NCI-H524 (cell line): ENCODE measurements at regions not wholly inside any gene's neighbourhood (a gene's known extent, or its start where the extent isn't known, plus 50 kb on each side); places are given as distances from the start of the nearest gene placed in this dataset.
A peak's percentile ranks its signal among the peaks of the same experiment; 100 is the strongest.

Experiments
- DNase-seq, 2 experiments: peaks; one replicate each; lab custom pipeline; 2025; lab: John Stamatoyannopoulos, UW

DNA sequence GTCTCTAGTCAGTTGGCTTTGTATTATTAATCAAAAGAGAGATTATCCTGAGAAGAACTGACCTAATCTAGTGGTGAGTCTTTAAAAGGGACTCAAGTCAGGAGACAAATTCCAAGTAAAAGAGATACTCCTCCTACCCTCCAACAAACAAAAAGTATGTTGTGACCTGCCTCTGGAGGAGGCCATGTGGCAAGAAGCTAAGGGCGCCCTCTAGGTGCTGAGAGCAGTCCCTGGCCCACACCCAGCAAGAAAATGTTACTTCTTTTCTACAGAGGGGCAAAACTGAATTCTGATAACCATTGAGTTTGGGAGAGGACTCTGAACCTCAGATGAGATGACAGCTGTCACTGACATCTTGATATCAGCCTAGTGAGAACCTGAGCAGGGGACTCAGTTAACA, 953.6 kb upstream of the AGA start:
- no peak for DNase-seq

DNA sequence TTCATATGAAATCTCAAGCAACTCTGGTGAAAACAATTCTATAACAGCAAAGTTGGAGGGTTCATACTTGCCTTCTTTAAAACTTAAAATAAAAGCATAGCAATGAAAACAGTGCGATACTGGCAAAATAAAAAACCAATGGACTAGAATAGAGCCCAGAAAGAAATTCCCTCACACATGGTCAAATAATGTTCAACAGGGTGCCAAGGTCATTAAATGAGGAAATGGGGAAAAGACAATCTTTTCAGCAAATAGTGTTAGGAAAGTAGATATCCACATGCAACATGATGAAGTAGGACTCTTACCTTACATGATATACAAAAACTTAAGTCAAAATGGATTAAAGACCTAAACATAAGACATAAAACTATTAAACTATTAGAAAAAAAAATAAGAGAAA, 970.2 kb upstream of the AGA start:
- DNase-seq: no peak

DNA sequence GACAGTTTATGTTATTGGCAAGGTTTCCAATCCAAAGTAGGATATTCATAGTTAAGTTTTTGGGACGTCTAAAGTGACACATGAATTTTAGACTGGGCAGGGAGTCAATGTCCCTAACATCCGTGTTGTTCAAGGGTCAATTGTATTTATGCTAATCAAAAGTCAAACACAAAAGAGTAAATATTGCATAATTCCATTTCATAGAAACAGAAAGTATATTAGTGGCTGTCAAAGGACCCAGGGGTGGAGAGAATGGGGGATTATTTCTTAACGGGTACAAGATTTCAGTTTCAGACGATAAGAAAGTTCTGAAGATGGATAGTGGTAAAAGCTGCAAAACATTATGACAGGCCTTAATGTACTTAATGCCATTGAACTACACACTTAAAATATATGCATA, 971.8 kb upstream of the AGA start:
- no peak for DNase-seq

DNA sequence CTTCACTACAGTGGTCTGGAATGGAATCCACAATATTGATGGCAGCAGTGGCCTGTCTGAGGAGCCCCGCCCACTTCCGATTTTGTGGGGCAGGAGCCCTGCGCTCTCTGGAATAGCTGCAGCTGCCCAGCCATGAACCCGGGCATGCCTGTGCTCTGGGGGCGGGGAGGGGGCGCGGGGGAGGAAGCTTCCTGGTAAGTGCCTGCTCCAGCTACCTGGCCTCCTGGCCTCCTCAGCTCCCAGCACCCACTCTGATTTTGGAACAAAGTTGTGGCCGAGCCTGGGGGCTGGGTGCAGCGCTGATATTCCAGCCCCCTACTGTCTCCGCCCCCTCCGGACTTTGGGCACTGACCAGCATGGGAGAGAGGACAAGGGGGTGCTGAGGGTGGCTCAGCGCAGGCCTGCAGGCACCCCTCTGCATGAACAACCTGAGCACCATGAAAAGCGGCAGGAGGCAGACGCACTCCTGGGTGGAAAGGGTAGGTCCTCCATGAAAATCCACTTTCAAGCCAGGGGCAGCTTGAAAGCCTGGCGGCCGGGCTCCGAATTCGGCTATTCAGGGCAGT, 972.7 kb upstream of the AGA start:
- DNase-seq: no peak

DNA sequence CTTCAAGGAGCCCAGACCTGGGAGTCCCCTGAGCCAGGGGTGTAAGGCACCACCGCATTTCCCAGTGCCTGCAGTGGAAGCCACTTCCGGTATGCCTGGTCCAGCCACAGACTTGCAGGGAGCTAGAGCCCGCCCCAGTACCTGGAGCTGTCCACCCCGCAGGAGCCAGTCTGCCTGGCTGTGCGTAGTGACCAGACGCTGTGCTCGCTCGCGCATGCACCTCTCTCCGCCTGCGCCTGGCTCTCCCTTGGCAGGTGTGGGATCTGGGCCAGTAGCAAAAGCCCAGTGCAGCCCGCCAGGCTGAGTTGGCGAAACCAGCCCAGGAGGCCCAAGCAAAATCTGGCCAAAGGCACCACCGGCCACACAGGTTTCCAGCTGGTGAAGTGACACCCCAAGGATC, 973.7 kb upstream of the AGA start:
- DNase-seq: no peak

DNA sequence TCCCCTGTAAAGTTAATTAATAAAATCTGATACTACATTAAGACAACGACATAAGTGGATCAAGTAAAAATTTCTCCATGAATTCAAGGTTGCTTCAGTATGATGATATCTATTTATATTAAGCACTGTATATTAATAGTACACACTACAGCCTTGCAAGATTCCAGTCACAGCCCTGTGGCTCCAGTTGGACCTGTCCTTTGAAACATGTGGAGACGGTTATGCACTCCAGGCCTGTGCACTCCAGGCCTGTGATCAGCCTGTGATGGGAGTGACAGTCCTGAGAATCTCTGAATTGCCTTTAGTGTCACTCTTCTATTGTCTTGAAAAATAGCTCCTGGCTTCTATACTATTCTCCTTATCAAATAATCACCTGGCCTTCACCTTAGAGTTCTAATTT, 981.1 kb upstream of the AGA start:
- no peak for DNase-seq

DNA sequence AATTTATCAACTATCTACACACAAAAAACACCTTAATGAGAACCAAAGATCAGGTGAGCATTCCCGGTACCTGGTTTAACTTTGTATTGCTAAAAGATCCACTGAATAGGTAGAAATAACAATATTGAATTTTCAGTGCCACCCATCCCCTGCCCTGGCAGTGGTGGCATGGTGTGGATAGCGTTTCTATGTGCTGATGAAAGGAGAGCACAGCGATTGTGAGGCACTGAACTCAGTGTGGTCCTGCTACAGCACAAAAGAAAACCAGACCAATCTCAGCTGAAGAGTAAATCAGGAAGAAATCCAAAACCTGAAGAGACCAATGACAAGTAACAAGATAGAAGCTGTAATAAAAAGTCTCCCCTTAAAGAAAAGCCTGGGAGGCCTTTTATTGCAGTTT, 984.6 kb upstream of the AGA start:
- no peak for DNase-seq

DNA sequence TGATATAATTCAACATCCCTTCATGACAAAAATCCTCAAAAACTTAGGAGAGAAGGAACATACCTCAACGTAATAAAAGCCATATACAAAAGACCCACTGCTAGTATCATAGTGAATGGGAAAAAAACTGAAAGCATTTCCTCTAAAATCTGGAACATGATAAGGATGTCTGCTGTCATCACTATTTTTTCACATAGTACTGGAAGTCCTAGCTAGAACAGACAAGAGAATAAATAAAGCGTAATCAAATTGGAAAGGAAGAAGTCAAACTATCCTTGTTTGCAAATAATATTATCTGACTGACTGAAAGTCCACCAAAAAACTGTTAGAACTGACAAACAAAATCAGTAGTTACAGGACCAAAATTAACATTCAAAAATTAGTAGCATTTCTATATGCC, 985.4 kb upstream of the AGA start:
- DNase-seq: no peak

DNA sequence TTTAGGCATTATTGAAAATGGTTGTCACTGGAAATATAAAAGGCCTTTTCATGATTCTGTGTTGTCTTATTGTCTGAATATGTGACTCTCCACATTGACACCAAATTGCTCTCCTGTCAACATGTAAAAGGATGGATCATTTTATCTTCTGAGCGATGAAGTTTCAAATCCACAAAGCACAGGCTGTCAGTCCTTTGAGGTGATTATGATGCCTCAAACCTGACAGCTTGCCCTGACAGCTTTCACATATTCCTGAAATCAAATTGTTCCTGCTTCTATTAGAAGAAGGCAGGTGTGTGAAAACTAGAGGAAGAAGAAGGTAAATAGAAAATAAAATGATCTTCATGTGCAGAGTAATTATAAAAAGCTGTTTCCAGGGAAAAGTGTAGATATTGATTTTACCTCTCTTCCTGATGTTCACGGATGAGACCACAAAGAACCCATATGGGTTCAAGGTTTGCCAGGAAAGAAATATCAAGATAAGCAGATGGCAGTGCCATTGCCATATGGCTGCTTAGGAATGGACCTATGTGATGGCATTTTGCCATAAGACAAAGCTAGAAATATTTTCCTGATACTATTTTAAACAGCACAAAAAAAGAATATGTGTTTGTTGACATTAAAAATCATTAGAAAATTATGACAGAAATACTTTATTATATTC, 1006.3 kb upstream of the AGA start:
- DNase-seq: peak; percentile 35 to 52

DNA sequence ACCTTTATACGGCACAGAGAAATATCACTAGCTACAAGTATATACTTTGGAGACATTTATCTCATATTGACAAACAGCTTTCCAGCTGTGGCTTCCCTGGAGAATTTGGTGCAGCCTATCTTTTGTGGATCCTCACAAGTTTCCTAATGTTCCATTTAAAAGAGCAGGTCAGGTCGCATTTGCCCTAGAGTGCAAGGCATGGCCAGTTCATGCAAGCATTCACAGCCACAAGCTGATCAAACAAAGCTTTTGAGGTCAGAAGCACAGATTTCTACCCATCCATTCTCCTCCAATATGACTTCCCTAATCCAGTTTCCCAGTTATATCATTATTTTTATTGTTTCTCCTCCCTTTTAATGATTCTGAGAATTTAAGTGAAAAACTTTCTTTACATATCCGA, 1008.4 kb upstream of the AGA start:
- DNase-seq: no peak

DNA sequence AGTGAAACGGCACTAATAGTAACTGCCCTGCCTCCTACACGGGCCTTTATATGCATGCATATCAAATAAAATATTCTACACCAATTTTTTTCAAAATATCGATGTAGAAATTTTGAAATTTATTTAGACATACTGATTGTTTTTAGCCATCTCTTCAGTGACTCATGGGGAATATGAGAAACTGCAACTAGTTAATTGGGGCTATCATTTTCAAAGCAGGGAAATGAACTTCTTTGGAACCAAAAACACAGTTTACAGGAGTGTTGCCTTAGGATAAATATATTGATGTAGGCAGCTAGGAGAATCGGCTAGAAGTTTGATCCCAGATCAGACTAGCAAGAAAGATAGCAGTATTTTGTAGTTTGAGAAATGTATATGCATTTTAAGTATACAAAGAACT, 1010.8 kb upstream of the AGA start:
- DNase-seq: no peak

DNA sequence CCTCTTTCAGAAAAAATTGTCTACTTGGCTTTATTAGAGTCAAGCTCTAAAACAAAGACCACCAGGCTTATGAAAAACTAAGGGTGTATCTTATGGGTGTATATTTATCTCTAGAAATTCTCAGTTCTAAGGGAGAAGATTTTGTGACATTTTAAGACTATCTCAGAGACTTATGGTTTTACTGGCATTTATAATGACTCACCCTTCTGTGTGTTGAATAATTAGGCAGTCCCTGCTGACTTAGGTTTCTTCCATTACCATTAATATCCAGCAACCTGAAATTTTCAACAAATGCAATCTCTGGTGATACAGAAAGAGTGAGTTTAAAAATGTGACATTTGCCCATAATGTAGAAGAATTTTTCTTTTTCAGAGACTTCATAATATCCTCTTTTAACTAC, 1015.0 kb upstream of the AGA start:
- DNase-seq: no peak

DNA sequence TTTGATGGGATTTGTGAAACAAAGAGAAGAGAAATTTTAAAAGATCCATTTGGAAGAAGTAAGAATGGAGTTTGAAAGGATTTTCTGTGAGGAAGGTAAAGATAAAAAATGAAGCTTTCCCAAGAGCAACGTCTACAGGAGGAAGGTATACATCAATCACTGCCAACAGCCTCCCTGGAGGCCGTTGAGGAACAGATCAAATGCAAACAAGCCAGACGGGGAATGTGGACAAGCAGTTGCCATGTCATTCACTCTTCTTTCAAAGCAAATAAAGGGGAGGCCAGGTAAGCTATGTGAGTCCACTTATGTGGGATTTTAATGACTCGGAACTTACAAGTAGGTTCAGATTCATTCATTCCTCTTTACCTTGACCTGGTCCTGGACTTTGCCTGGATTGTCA, 1020.5 kb upstream of the AGA start:
- DNase-seq: no peak

DNA sequence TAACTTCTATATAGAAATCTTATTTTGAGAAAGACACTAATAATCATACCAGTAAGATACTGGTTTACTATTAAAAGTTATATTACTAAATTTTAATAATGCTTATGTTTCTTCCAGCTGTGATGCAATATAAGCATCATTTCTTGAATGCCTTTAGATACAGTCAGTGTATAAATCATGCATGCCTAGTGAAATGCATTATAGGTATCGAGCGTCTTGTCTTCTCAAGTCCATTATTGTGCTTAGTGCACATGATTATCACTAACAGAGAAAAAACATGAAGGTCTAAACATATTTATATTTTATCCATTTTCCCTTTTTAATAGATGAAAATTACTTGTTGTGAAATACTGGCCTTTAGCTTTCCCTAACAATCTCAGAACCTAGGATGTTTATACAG, 1021.5 kb upstream of the AGA start:
- DNase-seq: no peak

DNA sequence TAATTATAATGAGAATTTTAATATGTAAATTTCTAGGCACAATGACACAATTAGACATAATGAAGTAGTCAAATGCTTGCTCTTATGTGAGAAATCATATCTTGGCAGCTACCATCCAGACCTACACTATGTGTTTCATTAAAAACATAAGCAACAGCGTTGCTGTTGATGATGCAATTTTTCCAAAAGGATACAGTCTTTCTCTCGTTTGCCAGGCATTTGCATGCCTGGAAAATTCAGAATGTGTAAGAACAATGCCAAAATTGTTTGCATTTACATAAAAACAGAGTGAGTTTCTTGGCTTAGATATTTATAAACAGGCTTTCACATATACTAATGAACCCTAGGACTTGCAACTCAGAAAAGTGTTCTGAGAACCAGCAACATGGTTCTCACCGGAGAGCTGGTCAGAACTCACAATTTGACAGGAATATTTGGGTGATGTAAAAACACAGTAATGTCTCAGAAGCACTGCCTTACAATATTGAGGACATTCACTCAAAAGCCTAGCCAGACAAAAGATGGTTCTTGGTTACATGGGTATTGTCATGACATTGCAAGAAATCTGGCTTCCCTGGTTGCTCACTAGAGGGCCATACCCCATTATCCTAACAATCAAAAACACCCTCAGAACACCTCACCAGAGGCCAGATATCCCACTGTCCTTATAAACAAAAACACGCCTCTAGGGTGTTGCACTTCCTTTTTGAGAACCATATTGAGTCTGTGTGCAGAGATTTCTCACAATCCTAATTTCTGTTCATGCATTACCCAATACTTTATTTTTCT, 1029.0 kb upstream of the AGA start:
- no peak for DNase-seq

DNA sequence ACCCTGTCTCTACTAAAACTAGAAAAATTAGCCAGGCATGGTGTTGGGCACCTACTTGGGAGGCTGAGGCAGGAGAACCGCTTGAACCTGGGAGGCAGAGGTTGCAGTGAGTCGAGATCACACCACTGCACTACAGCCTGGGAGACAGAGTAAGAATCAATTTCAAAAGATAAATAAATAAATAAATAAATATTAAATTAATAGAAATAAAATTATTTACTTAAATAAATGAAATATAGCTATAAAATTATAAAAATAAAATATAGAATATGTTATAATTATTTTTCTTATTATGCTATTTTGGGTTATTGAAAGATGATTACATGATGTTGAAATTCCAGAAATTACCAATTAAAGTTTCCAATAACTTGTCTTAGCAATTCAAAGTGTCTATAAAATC, 1029.8 kb upstream of the AGA start:
- DNase-seq: no peak

DNA sequence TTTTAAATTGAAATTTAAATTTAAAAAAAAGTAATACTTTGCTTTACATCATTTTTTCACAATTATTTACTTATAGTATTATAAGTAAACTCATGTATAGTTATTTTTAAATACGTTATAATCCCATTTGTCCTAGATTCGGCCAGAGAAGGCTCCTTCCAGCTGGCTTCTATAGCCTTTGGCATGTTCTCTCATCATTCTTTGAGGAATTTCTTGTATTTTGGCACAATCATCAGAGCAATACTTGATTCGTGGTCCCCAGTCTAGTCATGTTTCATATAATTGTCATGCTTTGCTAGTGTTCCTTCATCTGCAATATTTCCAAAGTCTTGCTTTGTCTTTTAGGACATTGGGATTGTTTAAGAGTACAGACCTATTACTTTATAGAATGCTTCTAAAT, 1037.9 kb upstream of the AGA start:
- DNase-seq: no peak

DNA sequence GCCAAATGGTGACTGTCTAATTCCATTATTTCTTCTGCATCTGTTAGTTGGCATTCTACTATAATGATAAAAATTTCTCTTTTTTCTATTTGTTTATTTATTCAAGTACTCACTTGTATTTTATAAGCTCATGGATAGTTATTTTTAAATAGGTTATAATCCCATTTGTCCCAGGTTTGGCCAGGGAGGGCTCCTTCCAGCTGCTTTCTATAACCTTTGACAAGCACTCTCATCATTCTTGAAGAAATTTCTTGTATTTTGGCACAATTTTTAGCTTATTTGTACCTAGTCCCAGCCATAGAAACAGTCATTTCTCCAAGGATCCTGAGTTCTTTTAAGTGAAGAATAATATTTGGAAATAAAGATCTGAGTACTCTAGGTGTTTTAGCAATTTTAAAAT, 1038.6 kb upstream of the AGA start:
- no peak for DNase-seq

DNA sequence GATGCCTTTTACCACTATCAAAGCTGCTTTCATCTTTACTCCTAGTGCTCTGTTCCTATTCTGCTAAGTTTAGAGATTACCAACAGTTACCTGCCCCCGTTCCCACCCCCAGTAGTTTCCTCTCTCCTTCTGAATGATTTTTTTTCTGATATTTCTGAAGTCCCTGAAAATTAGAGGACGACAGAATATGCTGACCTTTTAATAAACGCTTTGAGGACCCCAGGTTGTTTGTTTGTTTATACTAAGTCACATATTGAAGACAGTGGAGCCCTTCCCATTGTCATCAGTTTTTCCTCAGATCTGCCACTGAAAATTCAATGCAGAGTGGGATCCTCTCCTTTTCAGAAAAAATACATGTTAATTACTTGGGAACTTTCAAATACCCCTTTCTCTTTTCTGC, 1039.3 kb upstream of the AGA start:
- no peak for DNase-seq

DNA sequence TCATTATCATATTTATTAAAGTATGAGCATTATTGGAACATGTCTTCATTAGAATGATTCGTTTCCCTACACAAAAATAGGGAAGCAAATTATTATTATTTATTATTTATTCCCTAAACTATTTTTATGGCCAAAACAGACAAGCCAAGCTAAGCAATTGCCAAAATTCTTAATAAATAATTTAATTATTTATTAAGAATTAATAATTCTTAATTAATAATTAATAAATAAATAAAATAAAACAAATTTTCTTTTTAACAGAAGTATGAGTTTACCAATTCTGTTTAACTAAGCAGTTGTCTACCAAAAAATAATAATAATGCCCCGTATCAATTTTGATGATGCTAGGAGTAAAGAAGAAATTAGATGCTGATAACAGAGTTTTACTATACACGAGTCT, 1080.8 kb upstream of the AGA start:
- no peak for DNase-seq

DNA sequence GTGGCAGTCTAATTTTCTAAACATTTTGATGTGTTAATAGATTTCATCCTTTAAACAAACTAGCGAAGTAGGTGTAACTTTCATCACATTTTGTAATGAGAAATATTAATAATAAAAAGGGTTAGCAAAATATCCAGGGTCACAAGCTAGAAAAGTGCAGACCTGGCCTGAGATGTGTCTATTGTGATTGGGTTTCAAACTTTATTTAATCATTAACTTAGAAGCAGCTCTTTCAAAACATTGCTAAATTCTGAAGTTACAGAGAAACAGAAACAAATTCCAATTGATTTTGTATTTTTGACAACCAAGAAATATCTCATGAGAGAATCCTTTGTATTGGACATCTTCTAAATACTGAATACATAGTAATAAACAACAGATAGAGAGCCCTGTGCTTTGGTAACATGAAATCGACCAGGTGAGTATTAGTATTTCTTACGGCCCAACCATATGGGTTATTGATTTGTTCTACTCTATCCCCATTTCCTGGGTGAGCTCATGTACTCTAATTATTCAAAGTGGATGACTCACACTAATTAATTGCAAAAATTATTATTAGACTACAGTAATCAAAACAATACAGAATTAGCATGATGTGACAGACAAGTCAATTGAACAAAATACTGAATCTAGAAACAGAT, 1093.8 kb upstream of the AGA start:
- no peak for DNase-seq

DNA sequence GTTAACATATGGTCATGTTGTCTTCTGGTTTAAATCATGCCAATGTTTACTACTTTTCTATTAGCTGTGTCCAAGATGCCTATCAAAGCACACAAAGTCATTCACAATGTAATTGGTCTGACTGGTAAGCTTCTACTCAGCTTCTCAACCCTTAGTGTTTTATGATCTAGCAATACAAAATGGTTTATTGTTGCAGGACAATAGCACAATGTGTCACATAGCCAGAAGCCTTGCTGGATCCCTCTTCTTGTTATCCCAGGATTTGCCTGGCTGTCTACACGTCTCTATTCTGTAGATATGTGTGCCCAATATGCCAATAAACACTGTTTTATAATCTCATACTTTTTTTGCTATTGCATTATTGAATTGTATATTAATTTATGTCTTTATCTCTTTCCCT, 1111.0 kb upstream of the AGA start:
- no peak for DNase-seq

DNA sequence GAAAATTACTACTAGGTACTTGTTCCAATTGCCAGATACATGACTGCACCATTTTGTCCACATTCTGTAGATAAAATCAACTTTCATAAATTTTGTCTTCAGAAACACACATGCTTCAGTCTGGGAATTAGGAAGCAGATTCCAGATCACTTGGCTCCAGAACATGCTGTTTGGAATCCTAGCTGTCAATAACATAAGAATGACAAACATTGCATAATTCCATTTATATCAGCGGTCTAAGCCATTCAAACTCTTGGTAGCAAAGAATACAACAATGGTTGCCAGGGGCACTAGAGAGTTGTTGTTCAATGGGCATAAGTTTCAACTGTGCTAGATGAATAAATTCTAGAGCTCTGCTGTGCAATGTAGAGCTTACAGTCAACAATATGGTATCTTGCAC, 1112.1 kb upstream of the AGA start:
- DNase-seq: no peak
